Neuronal stem cell (in vitro differentiated cells): ENCODE measurements at regions not wholly inside any gene's neighbourhood (a gene's known extent, or its start where the extent isn't known, plus 50 kb on each side); places are given as distances from the start of the nearest gene placed in this dataset.

Source experiments
- DNase-seq: peaks from one replicate; pipeline ENCODE4 v3.0.0-alpha.2; 2013; ENCODE audit warnings: low spot score
- H2AFZ ChIP-seq: one replicate; pipeline ENCODE4 v1.6.1; 2013; ENCODE audit warnings: mild to moderate bottlenecking, low read length, inconsistent platforms
- H2AK5ac ChIP-seq: 2 replicates; pipeline ENCODE4 v1.6.1; 2013; ENCODE audit warnings: low read depth, mild to moderate bottlenecking, inconsistent platforms, low read length, moderate library complexity, mixed read lengths
- H2BK120ac ChIP-seq: 2 replicates; pipeline ENCODE4 v1.6.1; 2013; ENCODE audit warnings: low read depth, mild to moderate bottlenecking, inconsistent platforms, low read length, moderate library complexity, mixed read lengths
- H2BK12ac ChIP-seq: one replicate; pipeline ENCODE4 v1.6.1; 2013; ENCODE audit warnings: low read length, inconsistent platforms
- H2BK15ac ChIP-seq: 2 replicates; pipeline ENCODE4 v1.6.1; 2013; ENCODE audit warnings: mild to moderate bottlenecking, low read length, inconsistent platforms, mixed read lengths
- H2BK5ac ChIP-seq: one replicate; pipeline ENCODE4 v1.6.1; 2013; ENCODE audit warnings: inconsistent platforms, mild to moderate bottlenecking, low read length, moderate library complexity
- H3K14ac ChIP-seq: one replicate; pipeline ENCODE4 v1.6.1; 2013; ENCODE audit warnings: low read length, inconsistent platforms
- H3K18ac ChIP-seq: 2 replicates; pipeline ENCODE4 v1.6.1; 2013; ENCODE audit warnings: low read length, inconsistent platforms
- H3K23ac ChIP-seq: 2 replicates; pipeline ENCODE4 v1.6.1; 2013; ENCODE audit warnings: low read depth, mild to moderate bottlenecking, mixed read lengths, low read length, inconsistent platforms; ENCODE audit not compliant: poor library complexity
- H3K27ac ChIP-seq: replicated peaks from 3 replicates; pipeline ENCODE4 v1.5.1; 2013; ENCODE audit warnings: low read length, inconsistent platforms
- H3K27me3 ChIP-seq, 3 experiments: 2 replicates each; pipeline ENCODE4 v1.6.1; 2013; ENCODE audit warnings: low read length in 3 of 3, mild to moderate bottlenecking in 2 of 3, inconsistent platforms in 1 of 3, low read depth in 1 of 3, mixed read lengths in 1 of 3, moderate library complexity in 1 of 3; ENCODE audit not compliant: control insufficient read depth in 3 of 3, insufficient read depth in 3 of 3
- H3K36me3 ChIP-seq, 2 donors: replicated peaks in 1 of 2; 2 replicates each; pipeline ENCODE4 v1.6.1; 2013; ENCODE audit warnings: low read length in 2 of 2; ENCODE audit not compliant: control insufficient read depth in 2 of 2, insufficient read depth in 2 of 2
- H3K4ac ChIP-seq: 2 replicates; pipeline ENCODE4 v1.6.1; 2013; ENCODE audit warnings: inconsistent platforms, mild to moderate bottlenecking, low read length, moderate library complexity
- H3K4me1 ChIP-seq, 2 donors: 1 replicate in 1 of 2; 2 replicates in 1 of 2; pipeline ENCODE4 v1.6.1; 2013; ENCODE audit warnings: low read length in 2 of 2, low read depth in 1 of 2; ENCODE audit not compliant: control insufficient read depth in 2 of 2, insufficient read depth in 1 of 2
- H3K4me2 ChIP-seq: one replicate; pipeline ENCODE4 v1.6.1; 2013; ENCODE audit warnings: mild to moderate bottlenecking, low read length, inconsistent platforms; ENCODE audit not compliant: insufficient read depth, poor library complexity, severe bottlenecking
- H3K4me3 ChIP-seq, 2 donors: 2 replicates each; pipeline ENCODE4 v1.5.1; 2013; ENCODE audit warnings: low read length in 2 of 2, mild to moderate bottlenecking in 2 of 2, inconsistent platforms in 1 of 2, moderate library complexity in 1 of 2
- H3K79me1 ChIP-seq: one replicate; pipeline ENCODE4 v1.6.1; 2013; ENCODE audit warnings: low read depth, mild to moderate bottlenecking, inconsistent platforms, low read length, moderate library complexity
- H3K9ac ChIP-seq: one replicate; pipeline ENCODE4 v1.6.1; 2013; ENCODE audit warnings: mild to moderate bottlenecking, low read depth, low read length, inconsistent platforms; ENCODE audit not compliant: poor library complexity
- H3K9me3 ChIP-seq, 2 donors: replicated peaks in 1 of 2; 2 replicates each; pipeline versions ENCODE3 to v1.6.1; 2013; ENCODE audit warnings: low read length in 2 of 2, mild to moderate bottlenecking in 2 of 2, inconsistent platforms in 1 of 2, low read depth in 1 of 2, mixed read lengths in 1 of 2, moderate library complexity in 1 of 2; ENCODE audit not compliant: control insufficient read depth in 2 of 2, insufficient read depth in 1 of 2
- H4K8ac ChIP-seq: one replicate; pipeline ENCODE4 v1.6.1; 2013; ENCODE audit warnings: low read depth, mild to moderate bottlenecking, inconsistent platforms, low read length, moderate library complexity
- H4K91ac ChIP-seq: one replicate; pipeline ENCODE4 v1.6.1; 2013; ENCODE audit warnings: low read length, low read depth, mild to moderate bottlenecking, inconsistent platforms; ENCODE audit not compliant: poor library complexity
- WGBS, 2 donors: extraction: QIAGEN DNeasy Blood & Tissue Kit; methylation state at CpG; one replicate each; pipeline ENCODE4 v1.1.7; 2013; ENCODE audit warnings: missing lambda C conversion rate in 2 of 2, mixed read lengths in 1 of 2; ENCODE audit not compliant: insufficient read length in 2 of 2, insufficient replicate concordance in 1 of 2; ENCODE audit errors: extremely low coverage in 2 of 2; 5-methylcytosine and 5-hydroxymethylcytosine counted together

DNA sequence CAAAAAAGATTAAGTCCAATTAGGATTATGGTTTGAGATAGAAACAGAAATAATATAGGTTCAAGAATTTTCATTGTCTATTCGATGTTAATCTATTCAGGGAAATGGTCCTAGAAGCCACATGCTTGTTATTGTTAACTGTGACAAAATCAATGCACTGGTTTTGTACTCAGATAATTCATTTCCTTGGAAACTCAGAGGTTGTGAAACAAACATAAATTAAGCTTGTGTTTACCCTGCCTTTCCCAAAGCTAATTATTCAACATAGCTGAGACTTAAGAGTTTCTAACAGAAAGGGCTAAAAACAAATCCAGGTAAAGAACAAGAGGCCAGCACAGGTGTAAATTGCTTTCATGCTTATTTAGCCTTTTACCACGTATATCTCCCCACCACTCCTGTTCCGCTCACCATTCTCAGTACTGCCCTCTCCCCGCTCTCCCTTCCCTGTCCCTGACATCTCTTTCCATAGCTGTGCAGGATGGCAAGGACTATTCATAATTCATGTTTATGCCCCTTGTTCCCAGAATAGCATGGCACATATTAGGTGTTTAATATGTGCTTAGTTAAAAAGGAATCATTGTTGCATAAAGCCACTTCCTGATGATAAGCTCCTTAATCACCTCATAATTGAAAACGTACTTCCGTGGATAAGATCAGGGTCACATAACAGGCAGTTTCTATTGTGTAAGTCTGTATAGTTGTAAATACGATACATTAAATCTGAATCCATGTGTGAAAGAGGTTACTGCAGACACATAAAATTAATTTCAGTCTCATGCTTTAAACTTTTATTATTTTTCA, 131.8 kb upstream of the USP15 start:
- Histone ChIP-seq H4K91ac (no peak overlapping the region), H4K8ac (no peak overlapping the region), H3K36me3 (no peaks in the 10 kb centered on the region), H3K4me1 (no peaks in the 10 kb centered on the region), H3K9ac (no peak overlapping the region), H3K4ac (no peak overlapping the region), H3K4me3 (no peak overlapping the region), H3K4me2 (no peak overlapping the region), H3K18ac (no peak overlapping the region), H2BK12ac (no peak overlapping the region), H2BK120ac (no peak overlapping the region), H3K27ac (no peak overlapping the region), H2AK5ac (no peak overlapping the region), H2BK5ac (no peak overlapping the region), H3K9me3 (no peaks in the 10 kb centered on the region), H3K79me1 (no peaks in the 10 kb centered on the region), H3K14ac (no peak overlapping the region), H3K23ac (no peak overlapping the region), H2AFZ (no peak overlapping the region), H3K27me3 (no peaks in the 10 kb centered on the region), H2BK15ac (no peak overlapping the region)
- WGBS, 2 donors = no CpG with 5 or more reads among the region's 7 CpGs
- no peak for DNase-seq

GRCh38 chr12:62129291-62129690, 130.9 kb upstream of the USP15 start:
- Histone ChIP-seq H2BK5ac (no peak overlapping the region), H3K4me1 (no peaks in the 10 kb centered on the region), H3K4ac (no peak overlapping the region), H2AFZ (no peak overlapping the region), H3K4me3 (no peak overlapping the region), H3K23ac (no peak overlapping the region), H2BK120ac (no peak overlapping the region), H3K36me3 (no peaks in the 10 kb centered on the region), H4K91ac (no peak overlapping the region), H3K4me2 (no peak overlapping the region), H3K9ac (no peak overlapping the region), H2BK12ac (no peak overlapping the region), H2BK15ac (no peak overlapping the region), H4K8ac (no peak overlapping the region), H3K27me3 (no peaks in the 10 kb centered on the region), H3K14ac (no peak overlapping the region), H2AK5ac (no peak overlapping the region), H3K9me3 (no peaks in the 10 kb centered on the region), H3K18ac (no peak overlapping the region), H3K79me1 (no peaks in the 10 kb centered on the region), H3K27ac (no peak overlapping the region)
- no CpG with 5 or more reads among the region's 4 CpGs for WGBS, 2 donors
- no peak for DNase-seq

DNA sequence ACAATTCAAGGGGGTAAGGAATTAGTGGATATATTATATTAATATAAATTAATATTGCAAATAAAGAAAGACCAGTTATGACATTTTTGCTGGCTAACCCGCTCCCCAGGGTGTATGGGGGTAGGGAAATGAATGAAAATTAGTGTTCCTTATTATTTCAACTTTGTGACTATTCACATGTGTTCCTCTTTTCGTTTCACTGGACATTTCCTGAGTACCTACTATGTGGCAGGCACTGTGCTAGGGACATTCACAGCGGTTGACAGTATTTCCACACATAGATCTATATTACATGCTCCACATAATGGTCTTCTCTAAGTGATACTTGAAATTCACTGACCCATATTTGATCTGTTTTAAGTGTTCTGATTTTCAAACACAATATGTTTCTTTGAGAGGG, 129.8 kb upstream of the USP15 start:
- no peak overlapping the region for H2BK120ac ChIP-seq
- H3K27ac ChIP-seq = no peak overlapping the region
- no peak overlapping the region for H4K8ac ChIP-seq
- no peaks in the 10 kb centered on the region for H3K9me3 ChIP-seq
- H3K4ac ChIP-seq = no peak overlapping the region
- WGBS, 2 donors = no CpG with 5 or more reads among the region's 3 CpGs
- no peak overlapping the region for H2AFZ ChIP-seq
- DNase-seq = no peak
- H3K4me3 ChIP-seq = no peak overlapping the region
- H3K79me1 ChIP-seq = no peaks in the 10 kb centered on the region
- no peak overlapping the region for H3K9ac ChIP-seq
- H4K91ac ChIP-seq = no peak overlapping the region
- H3K18ac ChIP-seq = no peak overlapping the region
- H3K4me2 ChIP-seq = no peak overlapping the region
- no peaks in the 10 kb centered on the region for H3K27me3 ChIP-seq
- H3K23ac ChIP-seq = no peak overlapping the region
- H2BK5ac ChIP-seq = no peak overlapping the region
- H2BK15ac ChIP-seq = no peak overlapping the region
- H3K36me3 ChIP-seq = no peaks in the 10 kb centered on the region
- H3K4me1 ChIP-seq = no peaks in the 10 kb centered on the region
- H2AK5ac ChIP-seq = no peak overlapping the region
- H2BK12ac ChIP-seq = no peak overlapping the region
- H3K14ac ChIP-seq = no peak overlapping the region

DNA sequence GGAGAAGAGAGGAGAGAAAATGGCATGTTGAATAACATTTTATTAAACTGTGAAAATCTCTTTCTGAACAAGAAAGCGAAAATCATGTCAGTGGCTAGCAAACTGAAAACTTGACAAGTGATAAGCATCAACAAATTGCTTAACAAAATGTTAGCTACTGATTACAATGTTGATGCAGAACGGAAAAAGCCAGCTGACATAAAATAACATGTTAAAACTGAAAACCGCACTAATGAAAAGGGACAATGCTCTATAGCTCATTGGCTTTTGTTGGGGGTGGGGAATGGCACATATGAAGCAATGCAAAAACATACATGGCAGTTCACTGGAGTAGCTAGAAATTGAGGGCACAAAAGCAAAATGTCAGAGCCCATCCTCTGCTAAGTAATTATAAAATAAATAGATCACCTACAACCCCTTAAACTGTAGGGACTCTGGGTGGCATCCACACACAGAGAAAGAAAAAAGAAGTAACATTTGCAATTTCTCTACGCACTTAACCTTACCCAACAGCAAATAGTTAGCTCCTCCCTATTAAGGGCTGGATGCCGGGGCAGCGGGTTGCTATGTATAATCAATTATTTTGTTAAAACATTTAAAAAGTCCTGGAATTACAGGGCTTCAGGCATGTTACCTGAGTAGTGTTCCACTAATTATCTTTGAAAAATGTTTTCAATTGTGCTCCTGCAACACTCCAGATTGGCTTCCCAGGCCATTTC, 129.2 kb upstream of the USP15 start:
- H2AK5ac ChIP-seq = no peak overlapping the region
- no peak overlapping the region for H2BK15ac ChIP-seq
- no peak overlapping the region for H3K4me3 ChIP-seq
- no peak overlapping the region for H2BK120ac ChIP-seq
- H3K27me3 ChIP-seq = no peaks in the 10 kb centered on the region
- DNase-seq = no peak
- no peak overlapping the region for H3K27ac ChIP-seq
- no peaks in the 10 kb centered on the region for H3K79me1 ChIP-seq
- no peak overlapping the region for H3K4ac ChIP-seq
- H4K8ac ChIP-seq = no peak overlapping the region
- H3K18ac ChIP-seq = no peak overlapping the region
- H3K23ac ChIP-seq = no peak overlapping the region
- H2AFZ ChIP-seq = no peak overlapping the region
- H3K9me3 ChIP-seq = no peaks in the 10 kb centered on the region
- no peak overlapping the region for H2BK5ac ChIP-seq
- H4K91ac ChIP-seq = no peak overlapping the region
- no peaks in the 10 kb centered on the region for H3K4me1 ChIP-seq
- no peak overlapping the region for H3K14ac ChIP-seq
- H3K4me2 ChIP-seq = no peak overlapping the region
- no CpG with 5 or more reads among the region's 6 CpGs for WGBS, 2 donors
- no peak overlapping the region for H3K9ac ChIP-seq
- H2BK12ac ChIP-seq = no peak overlapping the region
- H3K36me3 ChIP-seq = no peaks in the 10 kb centered on the region
